BE2C (cell line): ENCODE measurements at regions not wholly inside any gene's neighbourhood (a gene's known extent, or its start where the extent isn't known, plus 50 kb on each side); places are given as distances from the start of the nearest gene placed in this dataset.

ENCODE experiments used
- DNase-seq: peaks from one replicate; pipeline ENCODE4 v3.0.0-alpha.2; 2020
- H3K27me3 ChIP-seq: fragments of 250-450 bp; sonication (Bioruptor Pico); 2 replicates; pipeline ENCODE4 v1.5.1; 2020; ENCODE audit warnings: mild to moderate bottlenecking
- H3K36me3 ChIP-seq: fragments of 250-450 bp; sonication (Bioruptor Pico); 2 replicates; pipeline ENCODE4 v1.5.1; 2020; ENCODE audit warnings: mild to moderate bottlenecking
- H3K4me1 ChIP-seq: fragments of 250-450 bp; sonication (Bioruptor Pico); 2 replicates; pipeline ENCODE4 v1.5.1; 2020
- H3K4me3 ChIP-seq: 2 replicates; pipeline ENCODE4 v1.5.1; 2011; ENCODE audit warnings: low read depth, low read length
- H3K9me3 ChIP-seq: fragments of 250-450 bp; sonication (Bioruptor Pico); 2 replicates; pipeline ENCODE4 v1.5.1; 2020
- CTCF ChIP-seq: IDR thresholded peaks from 2 replicates; pipeline ENCODE4 v1.5.1; 2012; ENCODE audit warnings: mild to moderate bottlenecking, low read depth, low read length

DNA sequence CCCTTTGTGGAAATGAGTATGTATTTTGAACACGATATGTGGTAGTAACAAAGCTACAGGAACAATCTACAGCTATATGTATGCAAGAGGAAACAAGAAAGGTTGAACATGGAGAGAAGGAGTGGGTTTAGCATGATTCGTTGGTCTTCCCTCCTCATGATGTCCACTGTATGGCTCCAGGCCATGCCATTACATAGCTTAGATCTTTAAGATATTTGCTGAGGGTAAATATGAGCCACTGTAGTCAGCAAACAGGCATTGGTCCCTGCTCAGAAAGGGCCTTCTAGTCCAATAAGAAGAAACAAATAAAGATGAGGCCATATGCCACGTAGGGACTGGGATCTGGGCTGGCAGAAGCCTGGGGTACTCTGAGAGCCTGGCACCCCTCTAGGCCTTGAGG is 543.2 kb upstream of the SGCD start:
- H3K4me3 ChIP-seq: no peak overlapping the region
- no peaks in the 10 kb centered on the region; the same call in 1 of the 2 replicates for H3K9me3 ChIP-seq
- H3K27me3 ChIP-seq: no peaks in the 10 kb centered on the region
- no peaks in the 10 kb centered on the region for H3K4me1 ChIP-seq
- DNase-seq: no peak
- TF ChIP-seq CTCF: no peak
- H3K36me3 ChIP-seq: no peaks in the 10 kb centered on the region

- Histone ChIP-seq H3K4me1 (no peaks in the 10 kb centered on the region), H3K4me3 (no peak overlapping the region), H3K9me3 (no peaks in the 10 kb centered on the region; the same call in 1 of the 2 replicates), H3K27me3 (no peaks in the 10 kb centered on the region), H3K36me3 (no peaks in the 10 kb centered on the region)
- no peak for TF ChIP-seq CTCF
- no peak for DNase-seq
Measured at GRCh38 chr5:155786108-155786507, 540.9 kb upstream of the SGCD start.

GRCh38 chr5:155792873-155793272 is 534.1 kb upstream of the SGCD start:
- Histone ChIP-seq H3K9me3 (peaks cover 3% of the 10 kb centered on the region; the same call in 1 of the 2 replicates), H3K36me3 (no peaks in the 10 kb centered on the region), H3K4me1 (no peaks in the 10 kb centered on the region), H3K4me3 (no peak overlapping the region), H3K27me3 (no peaks in the 10 kb centered on the region)
- DNase-seq: no peak
- no peak for TF ChIP-seq CTCF

DNA sequence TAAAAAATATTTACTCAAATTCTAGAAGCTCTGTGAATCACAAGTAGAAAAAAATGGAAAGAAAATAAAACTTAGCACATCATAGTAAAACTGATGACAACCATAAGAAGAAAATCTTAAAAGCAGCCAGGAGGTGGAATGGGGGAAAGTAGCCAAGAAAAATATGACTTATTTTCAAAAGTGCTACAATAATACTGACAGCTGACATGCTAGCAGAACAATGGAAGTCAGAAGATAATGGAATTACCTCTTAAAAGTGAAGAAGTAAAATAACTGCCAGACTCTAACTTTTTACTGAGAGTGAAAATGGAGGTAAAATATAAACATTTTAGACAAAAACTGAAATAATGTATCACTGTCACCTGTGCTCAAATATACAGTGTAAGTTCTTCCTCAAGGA is 532.2 kb upstream of the SGCD start:
- no peaks in the 10 kb centered on the region for H3K4me1 ChIP-seq
- H3K4me3 ChIP-seq: no peak overlapping the region
- TF ChIP-seq CTCF: no peak
- DNase-seq: no peak
- H3K9me3 ChIP-seq: peaks cover 3% of the 10 kb centered on the region; the same call in 1 of the 2 replicates
- no peaks in the 10 kb centered on the region for H3K27me3 ChIP-seq
- no peaks in the 10 kb centered on the region for H3K36me3 ChIP-seq

DNA sequence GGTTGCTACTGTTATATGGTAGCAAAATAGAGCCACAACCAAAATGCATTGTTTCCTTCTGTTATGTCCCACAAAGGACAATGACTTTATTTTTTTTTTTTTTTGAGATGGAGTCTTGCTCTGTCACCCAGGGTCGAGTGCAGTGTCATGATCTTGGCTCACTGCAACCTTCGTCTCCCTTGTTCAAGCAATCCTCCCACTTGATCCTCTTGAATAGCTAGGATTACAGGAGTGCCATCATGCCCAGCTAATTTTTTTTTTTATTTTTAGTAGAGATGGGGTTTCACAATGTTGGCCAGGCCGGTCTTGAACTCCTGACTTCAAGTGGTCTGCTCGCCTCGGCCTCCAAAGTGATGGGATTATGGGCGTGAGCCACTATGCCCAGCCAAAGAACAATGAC is 527.7 kb upstream of the SGCD start:
- H3K36me3 ChIP-seq: no peaks in the 10 kb centered on the region
- H3K4me1 ChIP-seq: no peaks in the 10 kb centered on the region
- no peaks in the 10 kb centered on the region for H3K9me3 ChIP-seq
- no peak overlapping the region for H3K4me3 ChIP-seq
- DNase-seq: no peak
- H3K27me3 ChIP-seq: no peaks in the 10 kb centered on the region
- TF ChIP-seq CTCF: no peak

GRCh38 chr5:155807884-155808576 is 518.9 kb upstream of the SGCD start:
- no peak overlapping the region for H3K4me3 ChIP-seq
- H3K4me1 ChIP-seq: no peaks in the 10 kb centered on the region
- H3K36me3 ChIP-seq: no peaks in the 10 kb centered on the region
- no peaks in the 10 kb centered on the region for H3K27me3 ChIP-seq
- H3K9me3 ChIP-seq: no peaks in the 10 kb centered on the region; the same call in 1 of the 2 replicates
- TF ChIP-seq CTCF: no peak
- no peak for DNase-seq
